Activated B cell treated with CpG ODN at 0.5 μM for 24 hours (primary cell): ENCODE measurements at regions not wholly inside any gene's neighbourhood (a gene's known extent, or its start where the extent isn't known, plus 50 kb on each side); places are given as distances from the start of the nearest gene placed in this dataset.

Source experiments
- ATAC-seq: fragments of 200-7000 bp; cut with Tn5 transposase; one replicate; pipeline ENCODE4 v1.10.0; 2021; ENCODE audit warnings: low read depth, mild to moderate bottlenecking, moderate library complexity
- CTCF ChIA-PET: fragments of 350-600 bp; sonication (Branson Sonifier 250); formaldehyde crosslinking; loops from one replicate; lab custom pipeline; 2021; ENCODE audit warnings: antibody characterized with exemption; lab: Charles Lee
- POLR2A ChIA-PET: fragments of 350-600 bp; sonication (Branson Sonifier 250); formaldehyde crosslinking; loops from one replicate; lab custom pipeline; 2021; ENCODE audit warnings: antibody characterized with exemption; lab: Charles Lee
- DNase-seq: peaks from one replicate; pipeline ENCODE4 v3.0.0; 2022
- H3K27ac Mint-ChIP-seq: one replicate; pipeline ENCODE4 v1.8.0; 2020; ENCODE audit warnings: mixed read lengths
- H3K27me3 Mint-ChIP-seq: one replicate; pipeline ENCODE4 v1.8.0; 2021; ENCODE audit warnings: mixed read lengths
- H3K36me3 Mint-ChIP-seq: one replicate; pipeline ENCODE4 v1.8.0; 2021; ENCODE audit warnings: low read depth, mixed read lengths
- H3K4me1 Mint-ChIP-seq: one replicate; pipeline ENCODE4 v1.8.0; 2021; ENCODE audit warnings: mixed read lengths
- H3K4me3 Mint-ChIP-seq: one replicate; pipeline ENCODE4 v1.8.0; 2020; ENCODE audit warnings: mild to moderate bottlenecking, mixed read lengths
- H3K9me3 Mint-ChIP-seq: one replicate; pipeline ENCODE4 v1.8.0; 2020; ENCODE audit warnings: mixed read lengths
- intact Hi-C: fragments of 100-400 bp; cut with micrococcal nuclease; formaldehyde crosslinking; loops from one replicate; pipeline ENCODE4 v1.15.1; 2024
- TF ChIP-seq, protein P1 (sequence below): fragments of 200-600 bp; IDR thresholded peaks from one replicate; pipeline ENCODE4 v1.8.0; 2022; ENCODE audit warnings: antibody characterized with exemption, mild to moderate bottlenecking

DNA sequence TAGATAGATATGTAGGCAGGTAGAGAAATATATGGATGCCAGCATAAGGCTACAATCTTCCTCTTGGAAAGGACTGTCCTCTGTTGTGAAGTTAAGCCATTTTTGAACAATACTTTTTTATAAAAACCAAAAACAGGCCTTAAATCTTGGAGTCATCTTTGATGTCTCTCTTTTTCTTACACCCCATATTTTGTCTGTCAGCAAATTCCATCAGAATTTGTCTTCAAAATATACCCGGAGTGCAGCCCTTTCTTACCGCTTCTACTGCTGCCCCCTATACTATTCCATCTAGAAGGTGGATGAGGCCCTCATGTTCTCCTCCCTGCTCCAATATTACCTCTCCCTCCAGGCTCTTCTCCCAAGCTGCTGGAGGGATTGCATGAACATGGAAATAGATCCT is 326.5 kb downstream of the HAPSTR1 start:
- POLR2A ChIA-PET: no interaction called here
- H3K36me3 Mint-ChIP-seq: no peaks in the 10 kb centered on the region
- TF ChIP-seq, protein P1, sequence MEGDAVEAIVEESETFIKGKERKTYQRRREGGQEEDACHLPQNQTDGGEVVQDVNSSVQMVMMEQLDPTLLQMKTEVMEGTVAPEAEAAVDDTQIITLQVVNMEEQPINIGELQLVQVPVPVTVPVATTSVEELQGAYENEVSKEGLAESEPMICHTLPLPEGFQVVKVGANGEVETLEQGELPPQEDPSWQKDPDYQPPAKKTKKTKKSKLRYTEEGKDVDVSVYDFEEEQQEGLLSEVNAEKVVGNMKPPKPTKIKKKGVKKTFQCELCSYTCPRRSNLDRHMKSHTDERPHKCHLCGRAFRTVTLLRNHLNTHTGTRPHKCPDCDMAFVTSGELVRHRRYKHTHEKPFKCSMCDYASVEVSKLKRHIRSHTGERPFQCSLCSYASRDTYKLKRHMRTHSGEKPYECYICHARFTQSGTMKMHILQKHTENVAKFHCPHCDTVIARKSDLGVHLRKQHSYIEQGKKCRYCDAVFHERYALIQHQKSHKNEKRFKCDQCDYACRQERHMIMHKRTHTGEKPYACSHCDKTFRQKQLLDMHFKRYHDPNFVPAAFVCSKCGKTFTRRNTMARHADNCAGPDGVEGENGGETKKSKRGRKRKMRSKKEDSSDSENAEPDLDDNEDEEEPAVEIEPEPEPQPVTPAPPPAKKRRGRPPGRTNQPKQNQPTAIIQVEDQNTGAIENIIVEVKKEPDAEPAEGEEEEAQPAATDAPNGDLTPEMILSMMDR: no peak
- DNase-seq (no peak), ATAC-seq (no peak)
- no peak overlapping the region for H3K27ac Mint-ChIP-seq
- H3K27me3 Mint-ChIP-seq: peaks cover 4% of the 10 kb centered on the region
- CTCF ChIA-PET: no interaction called here
- intact Hi-C loops: no loop called here
- H3K4me1 Mint-ChIP-seq: no peaks in the 10 kb centered on the region
- H3K9me3 Mint-ChIP-seq: peaks cover 4% of the 10 kb centered on the region
- no peak overlapping the region for H3K4me3 Mint-ChIP-seq

DNA sequence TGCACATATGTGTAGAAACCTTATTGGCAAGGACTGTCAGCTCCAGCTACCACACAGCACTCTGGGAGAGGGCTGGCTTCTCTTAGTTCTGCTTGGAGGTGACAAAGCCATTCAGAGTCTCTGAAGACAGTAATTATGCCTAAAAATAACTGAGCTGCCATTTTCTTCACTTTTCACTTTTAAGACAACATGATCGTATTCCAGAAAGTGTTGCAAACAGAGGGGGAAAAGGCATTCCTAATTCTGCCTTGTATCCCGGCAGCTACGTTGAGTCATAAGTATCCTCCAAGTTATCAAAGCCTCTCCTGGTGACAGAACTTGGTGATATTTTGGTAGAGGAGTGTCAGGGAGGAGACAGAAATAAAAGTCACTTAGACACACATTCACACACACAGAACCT is 327.7 kb downstream of the HAPSTR1 start:
- H3K27ac Mint-ChIP-seq: no peak overlapping the region
- intact Hi-C loops: no loop called here
- no peak for DNase-seq
- ChIA-PET POLR2A (no interaction called here), CTCF (no interaction called here)
- TF ChIP-seq, protein P1: no peak
- no peak for ATAC-seq
- no peaks in the 10 kb centered on the region for H3K36me3 Mint-ChIP-seq
- no peaks in the 10 kb centered on the region for H3K27me3 Mint-ChIP-seq
- no peak overlapping the region for H3K4me3 Mint-ChIP-seq
- H3K9me3 Mint-ChIP-seq: peaks cover 4% of the 10 kb centered on the region
- no peaks in the 10 kb centered on the region for H3K4me1 Mint-ChIP-seq

DNA sequence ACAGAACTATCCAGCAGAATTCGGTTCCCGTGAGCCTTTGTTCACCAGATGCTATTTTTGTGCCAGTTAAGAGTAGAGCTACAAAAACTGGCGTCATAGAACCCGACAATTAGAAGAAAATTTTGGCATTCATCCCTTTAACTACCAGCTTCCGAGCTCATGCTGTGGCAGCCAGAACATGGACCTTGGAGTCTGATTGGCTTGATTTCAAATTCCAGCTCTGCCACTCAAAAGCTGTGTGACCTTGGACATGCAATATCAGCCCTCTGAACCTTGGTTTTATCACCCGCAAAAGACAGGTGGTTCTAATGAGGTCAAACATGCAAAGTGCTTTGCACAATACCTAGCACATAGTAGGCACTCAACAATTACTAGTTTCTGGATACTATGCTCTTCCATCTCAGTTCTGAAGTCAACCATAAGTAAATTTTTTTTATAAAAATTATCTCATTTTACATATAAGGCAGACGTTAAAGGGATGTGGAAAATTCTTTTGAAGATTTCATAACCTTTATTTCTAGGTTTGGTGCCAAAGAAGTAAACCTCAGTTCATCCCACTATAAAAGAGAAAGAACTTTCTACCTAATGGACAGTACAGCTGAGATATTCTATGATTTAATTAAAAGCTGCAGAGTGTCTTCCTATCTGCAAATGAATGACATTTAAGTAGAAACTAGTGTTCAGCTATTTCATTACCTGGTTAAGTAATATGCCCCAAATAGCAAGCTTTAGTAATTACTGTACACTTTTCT is 331.5 kb downstream of the HAPSTR1 start:
- no peaks in the 10 kb centered on the region for H3K36me3 Mint-ChIP-seq
- H3K27ac Mint-ChIP-seq: no peak overlapping the region
- DNase-seq: no peak
- H3K4me1 Mint-ChIP-seq: no peaks in the 10 kb centered on the region
- no peak for ATAC-seq
- ChIA-PET CTCF (no interaction called here), POLR2A (no interaction called here)
- H3K27me3 Mint-ChIP-seq: no peaks in the 10 kb centered on the region
- no peaks in the 10 kb centered on the region for H3K9me3 Mint-ChIP-seq
- H3K4me3 Mint-ChIP-seq: no peak overlapping the region
- intact Hi-C loops: no loop called here
- TF ChIP-seq, protein P1: no peak

DNA sequence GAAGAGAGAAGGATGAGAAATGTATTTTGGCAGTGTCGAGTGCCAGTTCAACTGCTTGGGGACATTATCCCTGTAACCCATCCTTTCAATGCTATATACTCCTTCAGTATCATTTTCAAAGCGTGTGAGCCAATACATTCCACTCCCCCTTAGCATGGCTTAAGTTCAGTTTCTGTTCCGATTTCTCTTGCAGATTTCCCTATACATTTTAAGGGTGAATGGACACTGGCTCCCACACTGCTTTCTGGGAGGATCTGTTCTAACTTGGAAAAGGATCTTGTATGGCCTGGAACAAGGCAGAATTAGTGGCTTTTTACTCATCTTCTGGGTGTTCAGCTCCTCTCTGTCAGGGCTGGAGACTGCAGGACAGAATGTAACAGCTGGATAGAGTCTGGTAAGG is 333.8 kb downstream of the HAPSTR1 start:
- no peak for ATAC-seq
- DNase-seq: no peak
- H3K4me1 Mint-ChIP-seq: no peaks in the 10 kb centered on the region
- H3K36me3 Mint-ChIP-seq: no peaks in the 10 kb centered on the region
- intact Hi-C loops: no loop called here
- TF ChIP-seq, protein P1: no peak
- CTCF ChIA-PET: no interaction called here
- POLR2A ChIA-PET: no interaction called here
- no peaks in the 10 kb centered on the region for H3K27me3 Mint-ChIP-seq
- no peak overlapping the region for H3K4me3 Mint-ChIP-seq
- H3K9me3 Mint-ChIP-seq: no peaks in the 10 kb centered on the region
- no peak overlapping the region for H3K27ac Mint-ChIP-seq

GRCh38 chr16:9428355-9429005 is 337.0 kb downstream of the HAPSTR1 start:
- TF ChIP-seq, protein P1: no peak
- intact Hi-C loops: no loop called here
- ATAC-seq (no peak), DNase-seq (no peak)
- ChIA-PET CTCF (no interaction called here), POLR2A (no interaction called here)
- Mint-ChIP-seq H3K9me3 (no peaks in the 10 kb centered on the region), H3K27me3 (peaks cover 5% of the 10 kb centered on the region), H3K4me3 (no peak overlapping the region), H3K4me1 (no peaks in the 10 kb centered on the region), H3K36me3 (no peaks in the 10 kb centered on the region), H3K27ac (no peak overlapping the region)
